GM21825 (cell line): ENCODE measurements at regions not wholly inside any gene's neighbourhood (a gene's known extent, or its start where the extent isn't known, plus 50 kb on each side); places are given as distances from the start of the nearest gene placed in this dataset.
"Not testable (repeated sequence)": the region's sequence is repeated elsewhere in the genome, so short reads cannot be mapped to it uniquely, and the experiment has no call there.

Source experiments
- ATAC-seq: cut with Tn5 transposase; IDR thresholded peaks from one replicate; pipeline ENCODE4 v1.9.1; 2021; ENCODE audit warnings: mild to moderate bottlenecking, moderate library complexity; ENCODE audit not compliant: unreplicated experiment

- ATAC-seq = no peak
Measured at GRCh38 chr2:13143451-13143850, 426.7 kb downstream of the TRIB2 start.

DNA sequence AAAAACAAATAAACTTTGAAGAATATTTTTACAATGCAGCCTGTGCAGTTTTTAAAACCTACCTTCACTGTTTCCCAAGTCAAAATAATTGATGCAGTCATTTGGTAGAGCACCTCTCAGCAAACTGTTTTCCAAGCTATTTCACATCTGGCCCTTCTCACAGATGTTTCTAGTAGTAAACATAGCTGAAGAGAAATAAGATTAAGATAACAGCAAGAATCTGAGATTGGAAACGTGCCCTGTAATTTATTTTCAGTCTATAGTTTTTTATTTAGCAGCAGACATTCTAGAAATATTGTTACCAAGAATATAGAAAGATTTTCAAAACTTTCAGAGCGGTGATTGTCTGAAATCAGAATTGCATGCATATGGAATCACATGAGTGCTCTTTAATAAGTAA lies 440.2 kb downstream of the TRIB2 start:
- no peak for ATAC-seq

DNA sequence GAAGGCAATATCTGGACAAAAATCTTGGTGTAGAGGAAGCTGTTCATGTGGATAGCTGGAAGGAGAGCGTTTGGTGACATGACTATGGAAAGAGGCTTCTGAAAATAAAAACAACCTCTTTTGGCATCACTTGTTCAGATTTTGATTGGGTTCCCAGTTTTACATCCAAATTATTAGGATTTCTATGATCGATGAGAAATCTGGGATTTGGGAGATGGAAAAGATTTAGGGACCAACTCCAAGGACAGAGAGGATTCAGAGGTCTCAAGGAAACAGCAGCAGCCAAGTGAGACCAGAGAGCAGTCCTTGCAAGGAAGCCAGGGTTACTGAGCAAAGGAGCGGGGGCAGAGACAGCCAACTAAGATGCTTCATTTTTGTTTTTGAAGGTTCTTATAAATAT lies 441.7 kb downstream of the TRIB2 start:
- ATAC-seq = no peak

DNA sequence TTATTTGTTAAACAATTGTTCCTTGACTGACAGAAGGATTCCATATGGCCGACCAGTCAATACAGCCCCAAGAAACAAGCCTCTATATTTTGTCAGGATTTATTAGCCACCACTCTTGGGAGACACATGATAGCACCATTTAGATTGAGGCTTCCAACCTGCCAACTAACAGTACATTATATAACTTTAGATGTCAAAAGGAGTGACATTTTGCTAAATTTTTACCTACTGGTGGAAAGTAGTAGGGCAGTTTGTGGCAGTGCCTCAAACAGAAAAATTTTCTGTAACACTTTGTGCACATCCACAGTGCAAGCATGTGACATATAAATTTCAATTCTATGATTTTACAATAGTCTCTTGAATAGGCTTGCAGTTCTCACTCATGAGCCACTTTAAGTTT lies 464.0 kb downstream of the TRIB2 start:
- ATAC-seq = no peak

GRCh38 chr2:13193075-13193474 lies 476.3 kb downstream of the TRIB2 start:
- peak; percentile 58 for ATAC-seq

- ATAC-seq = peak; percentile 73
Measured at GRCh38 chr2:13193900-13194299, 477.2 kb downstream of the TRIB2 start.

DNA sequence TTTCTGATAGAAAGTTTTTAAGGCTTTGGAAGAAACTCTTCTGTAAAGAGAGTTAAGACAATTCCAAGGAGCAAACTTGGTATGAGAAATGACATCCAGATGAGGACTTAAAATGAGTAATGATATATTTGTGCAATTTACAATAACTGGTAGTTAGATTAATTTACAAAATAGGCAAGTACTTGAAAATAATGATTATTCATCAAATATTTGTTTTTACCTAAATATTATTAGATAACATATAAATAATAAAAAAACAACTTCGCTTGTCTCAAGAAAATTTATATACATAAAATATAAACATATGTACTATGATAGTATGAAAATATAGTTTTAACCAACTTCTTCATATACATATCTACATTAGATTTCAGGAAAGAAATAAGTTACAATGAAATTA lies 478.5 kb downstream of the TRIB2 start:
- no peak for ATAC-seq

DNA sequence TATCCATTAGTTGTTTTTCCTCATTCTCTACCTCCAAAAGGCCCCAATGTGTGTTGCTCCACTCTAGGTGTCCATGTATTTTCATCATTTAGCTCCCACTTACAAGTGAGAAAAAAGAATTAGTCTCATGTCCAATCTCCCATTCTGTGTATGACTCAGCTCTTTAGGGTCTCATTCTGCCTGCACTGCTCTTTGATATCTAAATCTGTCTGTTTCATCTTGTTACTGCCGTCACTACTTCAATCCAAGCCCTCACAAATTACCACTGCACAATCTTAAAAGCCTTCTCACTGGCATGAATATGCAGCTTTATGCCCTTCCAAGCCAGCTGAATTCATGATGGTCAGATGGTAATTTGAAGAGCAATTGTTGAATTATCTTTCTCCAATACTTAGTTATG lies 480.5 kb downstream of the TRIB2 start:
- no peak for ATAC-seq

- ATAC-seq = no peak
Measured at GRCh38 chr2:13201924-13202323, 485.2 kb downstream of the TRIB2 start.

GRCh38 chr2:13212115-13212514 lies 495.4 kb downstream of the TRIB2 start:
- ATAC-seq = no peak

- ATAC-seq = no peak
Measured at GRCh38 chr2:13218205-13218604, 501.5 kb downstream of the TRIB2 start.

DNA sequence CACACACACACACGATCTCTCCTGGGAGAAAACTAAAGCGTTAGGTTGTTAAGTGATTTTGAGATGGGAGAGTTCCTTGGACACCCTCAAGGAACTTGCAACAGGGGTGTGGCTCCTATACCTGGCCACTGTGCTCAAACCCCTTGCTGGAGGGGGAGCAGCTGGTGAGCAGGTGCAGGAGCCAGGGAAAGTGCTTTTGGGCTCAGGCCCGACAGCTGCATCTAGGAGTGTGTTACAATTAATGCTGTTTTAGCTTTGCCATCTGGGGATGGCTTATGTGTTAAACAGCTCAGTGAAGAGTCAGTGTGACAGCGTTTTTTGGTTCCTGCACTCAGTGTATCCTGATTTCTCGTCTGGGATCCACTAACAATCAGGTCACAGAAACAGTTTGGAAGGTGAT lies 510.8 kb downstream of the TRIB2 start:
- ATAC-seq = no peak

DNA sequence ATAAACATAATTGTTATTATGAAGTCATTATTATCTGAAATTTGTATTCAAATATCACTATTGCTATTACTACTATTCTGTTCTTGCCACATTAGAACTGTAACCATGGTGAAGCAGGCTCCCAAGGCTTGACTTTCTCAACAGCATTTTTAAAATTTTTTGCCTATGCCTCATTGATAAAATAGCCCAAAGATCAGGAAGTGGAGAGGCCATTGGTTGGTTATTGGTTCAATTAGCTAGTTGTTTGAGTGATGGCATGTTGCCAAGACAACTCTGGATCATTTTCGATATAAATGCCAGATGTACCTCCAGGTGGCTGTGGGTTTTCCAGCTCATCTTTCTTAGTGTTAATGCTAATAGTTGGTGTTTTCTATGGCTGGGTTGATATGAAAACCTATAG lies 513.5 kb downstream of the TRIB2 start:
- ATAC-seq = no peak

GRCh38 chr2:13240061-13240460 lies 523.3 kb downstream of the TRIB2 start:
- ATAC-seq = no peak

GRCh38 chr2:13240789-13241487 lies 524.2 kb downstream of the TRIB2 start:
- no peak for ATAC-seq

GRCh38 chr2:13252615-13253014 lies 535.9 kb downstream of the TRIB2 start:
- ATAC-seq = no peak

- no peak for ATAC-seq
Measured at GRCh38 chr2:13255485-13255884, 538.7 kb downstream of the TRIB2 start.

GRCh38 chr2:13260402-13260801 lies 543.7 kb downstream of the TRIB2 start:
- ATAC-seq = no peak

DNA sequence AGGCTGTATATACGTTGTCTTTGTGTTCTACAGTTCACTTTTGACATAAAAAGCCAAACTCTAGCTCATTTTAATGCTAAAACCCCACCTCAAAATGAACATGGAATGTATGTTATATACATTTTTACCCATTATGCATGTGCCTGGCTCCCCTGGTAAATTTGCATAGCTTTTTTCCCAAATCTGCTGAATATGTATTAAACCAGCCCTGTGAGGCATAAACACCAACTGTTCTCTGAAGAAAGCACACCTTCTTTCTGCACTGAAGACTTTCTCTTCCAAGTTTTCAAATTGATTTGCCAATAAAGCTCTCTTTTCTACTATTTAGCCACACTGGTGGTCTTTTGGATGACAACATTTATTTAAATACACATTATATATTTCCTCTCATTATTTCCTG lies 549.4 kb downstream of the TRIB2 start:
- ATAC-seq = no peak

- no peak for ATAC-seq
Measured at GRCh38 chr2:13284688-13285087, 568.0 kb downstream of the TRIB2 start.

DNA sequence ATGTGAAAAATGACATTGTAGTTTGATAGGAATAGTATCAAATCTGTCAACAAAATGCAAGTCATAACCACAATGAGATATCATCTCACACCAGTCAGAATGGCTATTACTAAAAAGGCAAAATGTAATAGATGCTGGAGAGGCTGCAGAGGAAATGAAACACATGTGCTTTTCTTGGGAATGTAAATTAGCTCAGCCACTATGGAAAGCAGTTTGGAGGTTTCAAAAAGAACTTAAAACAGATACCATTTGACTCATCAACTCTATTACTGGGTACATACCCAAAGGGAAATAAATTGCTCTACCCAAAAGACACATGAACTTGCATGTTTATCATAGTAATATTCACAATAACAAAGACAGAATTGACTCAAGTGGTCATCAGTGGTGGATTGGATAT lies 572.6 kb downstream of the TRIB2 start:
- ATAC-seq = no peak

- not testable (repeated sequence) for ATAC-seq
Measured at GRCh38 chr2:13308478-13308805, 591.7 kb downstream of the TRIB2 start.

DNA sequence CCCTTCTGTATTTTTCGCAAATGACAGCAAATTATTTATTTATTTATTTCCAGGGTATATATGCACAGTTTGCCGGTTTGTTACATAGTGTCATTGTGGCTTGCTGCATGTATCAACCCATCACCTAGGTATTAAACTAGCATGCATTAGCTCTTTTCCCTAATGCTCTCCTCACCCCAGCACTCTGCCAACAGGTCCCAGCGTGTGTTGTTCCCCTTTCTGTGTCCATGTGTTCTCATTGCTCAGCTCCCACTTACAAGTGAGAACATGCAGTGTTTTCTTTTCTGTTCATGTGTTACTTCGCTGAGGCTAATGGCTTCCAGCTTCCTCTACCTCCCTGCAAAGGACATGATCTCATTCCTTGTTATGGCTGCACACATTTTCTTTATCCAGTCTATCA lies 592.3 kb downstream of the TRIB2 start:
- no peak for ATAC-seq
